SK-N-SH treated with all-trans-retinoic acid at 6 μM for 48 hours (cell line): ENCODE measurements at regions not wholly inside any gene's neighbourhood (a gene's known extent, or its start where the extent isn't known, plus 50 kb on each side); places are given as distances from the start of the nearest gene placed in this dataset.

Experiments used
- PATZ1 ChIP-seq: fragments of 250-450 bp; sonication (Bioruptor Pico); IDR thresholded peaks from 2 replicates; pipeline ENCODE4 v1.8.0; 2020; ENCODE audit warnings: mild to moderate bottlenecking, moderate library complexity, borderline replicate concordance
- PPARA ChIP-seq: fragments of 250-450 bp; sonication (Bioruptor Pico); IDR thresholded peaks from 2 replicates; pipeline ENCODE4 v1.5.0; 2020; ENCODE audit warnings: mild to moderate bottlenecking, borderline replicate concordance
- RARB ChIP-seq: fragments of 250-450 bp; sonication (Bioruptor Pico); IDR thresholded peaks from 2 replicates; pipeline ENCODE4 v1.8.0; 2021; ENCODE audit warnings: mild to moderate bottlenecking, moderate library complexity
- TCF4 ChIP-seq: fragments of 250-450 bp; sonication (Bioruptor Pico); IDR thresholded peaks from 2 replicates; pipeline ENCODE4 v1.8.0; 2021; ENCODE audit warnings: mild to moderate bottlenecking, moderate library complexity, borderline replicate concordance
- TSHZ2 ChIP-seq: fragments of 250-450 bp; sonication (Bioruptor Pico); IDR thresholded peaks from 2 replicates; pipeline ENCODE4 v1.5.0; 2020; ENCODE audit warnings: mild to moderate bottlenecking, moderate library complexity
- ZFP3 ChIP-seq: fragments of 250-450 bp; sonication (Bioruptor Pico); IDR thresholded peaks from 2 replicates; pipeline ENCODE4 v1.5.0; 2020; ENCODE audit warnings: mild to moderate bottlenecking, moderate library complexity
- ZFP30 ChIP-seq: fragments of 450-650 bp; formaldehyde crosslinking; IDR thresholded peaks from 2 replicates; pipeline ENCODE4 v1.5.0; 2022; ENCODE audit warnings: mild to moderate bottlenecking, moderate library complexity

- no peak for TF ChIP-seq TCF4 (CRISPR knock-in tag)
- no peak for TF ChIP-seq PPARA (CRISPR knock-in tag)
- no peak for TF ChIP-seq ZFP3 (CRISPR knock-in tag)
- no peak for TF ChIP-seq TSHZ2 (CRISPR knock-in tag)
- TF ChIP-seq RARB (CRISPR knock-in tag), result no peak
- TF ChIP-seq ZFP30, result no peak
- no peak for TF ChIP-seq PATZ1
Observed at GRCh38 chrX:55161581-55161980, 58.6 kb upstream of the PAGE5 start.
